ENCODE measurements at regions not wholly inside any gene's neighbourhood (a gene's known extent, or its start where the extent isn't known, plus 50 kb on each side); places are given as distances from the start of the nearest gene placed in this dataset.

- Histone ChIP-seq H3K9me3 (no peaks in the 10 kb centered on the region), H3K36me3 (no peaks in the 10 kb centered on the region), H3K27ac (no peak overlapping the region), H3K4me3 (no peak overlapping the region), H3K4me1 (ENCODE audit: control insufficient read depth in 1 of 2, low read depth in 2 of 2) (no peaks in the 10 kb centered on the region), H3K27me3 (replicated peaks; ENCODE audit: insufficient read depth) (no peaks in the 10 kb centered on the region)
- ATAC-seq (ENCODE audit: insufficient number of reproducible peaks, low FRiP score, low read depth) (no peak), DNase-seq (ENCODE audit: low spot score) (no peak)
- TF ChIP-seq, protein P1, sequence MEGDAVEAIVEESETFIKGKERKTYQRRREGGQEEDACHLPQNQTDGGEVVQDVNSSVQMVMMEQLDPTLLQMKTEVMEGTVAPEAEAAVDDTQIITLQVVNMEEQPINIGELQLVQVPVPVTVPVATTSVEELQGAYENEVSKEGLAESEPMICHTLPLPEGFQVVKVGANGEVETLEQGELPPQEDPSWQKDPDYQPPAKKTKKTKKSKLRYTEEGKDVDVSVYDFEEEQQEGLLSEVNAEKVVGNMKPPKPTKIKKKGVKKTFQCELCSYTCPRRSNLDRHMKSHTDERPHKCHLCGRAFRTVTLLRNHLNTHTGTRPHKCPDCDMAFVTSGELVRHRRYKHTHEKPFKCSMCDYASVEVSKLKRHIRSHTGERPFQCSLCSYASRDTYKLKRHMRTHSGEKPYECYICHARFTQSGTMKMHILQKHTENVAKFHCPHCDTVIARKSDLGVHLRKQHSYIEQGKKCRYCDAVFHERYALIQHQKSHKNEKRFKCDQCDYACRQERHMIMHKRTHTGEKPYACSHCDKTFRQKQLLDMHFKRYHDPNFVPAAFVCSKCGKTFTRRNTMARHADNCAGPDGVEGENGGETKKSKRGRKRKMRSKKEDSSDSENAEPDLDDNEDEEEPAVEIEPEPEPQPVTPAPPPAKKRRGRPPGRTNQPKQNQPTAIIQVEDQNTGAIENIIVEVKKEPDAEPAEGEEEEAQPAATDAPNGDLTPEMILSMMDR (IDR thresholded peaks at IDR 0.05) = no peak
Observed at GRCh38 chr3:1910322-1910721, 188.3 kb upstream of the CNTN4 start.

DNA sequence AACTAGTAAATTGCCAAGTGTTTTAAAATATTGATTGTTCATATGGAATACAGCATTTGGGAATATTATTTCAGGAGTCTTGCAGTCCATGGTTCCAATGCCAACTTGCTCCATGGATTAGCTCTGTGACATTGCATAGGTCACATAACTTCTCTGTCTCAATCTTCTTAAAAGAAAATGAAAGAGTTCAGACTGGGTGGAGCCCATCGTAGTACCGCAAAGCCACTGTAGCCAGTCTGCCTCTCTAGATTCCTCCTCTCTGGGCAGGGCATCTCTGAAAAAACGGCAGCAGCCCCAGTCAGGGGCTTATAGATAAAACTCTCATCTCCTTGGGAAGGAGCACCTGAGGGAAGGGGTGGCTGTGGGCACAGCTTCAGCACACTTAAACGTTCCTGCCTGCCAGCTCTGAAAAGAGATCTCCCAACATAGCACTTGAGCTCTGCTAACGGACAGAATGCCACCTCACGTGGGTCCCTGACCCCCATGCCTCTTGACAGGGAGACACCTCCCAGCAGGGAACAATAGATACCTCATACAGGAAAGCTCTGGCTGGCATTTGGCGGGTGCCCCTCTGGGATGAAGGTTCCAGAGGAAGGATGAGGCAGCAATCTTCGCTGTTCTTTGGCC is 168.8 kb upstream of the CNTN4 start:
- no peak overlapping the region for H3K27ac ChIP-seq
- H3K9me3 ChIP-seq = peaks cover 5% of the 10 kb centered on the region
- H3K36me3 ChIP-seq = no peaks in the 10 kb centered on the region
- H3K4me1 ChIP-seq (ENCODE audit: control insufficient read depth in 1 of 2, low read depth in 2 of 2) = no peaks in the 10 kb centered on the region
- no peak overlapping the region for H3K4me3 ChIP-seq
- no peak for ATAC-seq (ENCODE audit: insufficient number of reproducible peaks, low FRiP score, low read depth)
- DNase-seq (ENCODE audit: low spot score) = no peak
- no peaks in the 10 kb centered on the region for H3K27me3 ChIP-seq (replicated peaks; ENCODE audit: insufficient read depth)
- TF ChIP-seq, protein P1 (IDR thresholded peaks at IDR 0.05) = no peak

DNA sequence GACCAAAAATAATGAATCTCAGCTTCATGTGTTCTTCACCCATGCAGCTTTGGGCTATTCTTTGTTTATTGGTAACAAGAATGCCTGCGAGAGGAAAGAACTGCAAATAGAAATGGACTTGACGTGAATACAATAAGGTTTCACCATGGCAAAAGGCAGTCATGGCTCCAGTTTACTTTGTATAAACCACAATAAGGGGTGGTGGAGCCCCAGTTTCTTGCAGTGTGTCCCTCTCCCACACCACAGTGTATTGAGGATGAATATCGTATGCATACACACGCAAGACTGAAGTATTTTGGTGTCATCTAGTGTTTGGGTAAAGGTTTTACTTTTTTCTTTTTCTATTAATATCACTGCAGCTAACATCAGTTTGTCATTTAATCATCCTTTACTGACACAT is 159.7 kb upstream of the CNTN4 start:
- TF ChIP-seq, protein P1 (IDR thresholded peaks at IDR 0.05) = no peak
- no peak for ATAC-seq (ENCODE audit: insufficient number of reproducible peaks, low FRiP score, low read depth)

GRCh38 chr3:1942781-1943180 is 155.9 kb upstream of the CNTN4 start:
- peaks cover 0 to 15% of the 10 kb centered on the region in 2 donors for H3K4me1 ChIP-seq (ENCODE audit: control insufficient read depth in 1 of 2, low read depth in 2 of 2)
- ATAC-seq (ENCODE audit: insufficient number of reproducible peaks, low FRiP score, low read depth) (no peak), DNase-seq (ENCODE audit: low spot score) (no peak)
- no peak overlapping the region for H3K4me3 ChIP-seq
- no peak overlapping the region for H3K27ac ChIP-seq
- H3K27me3 ChIP-seq (replicated peaks; ENCODE audit: insufficient read depth) = no peaks in the 10 kb centered on the region
- TF ChIP-seq, protein P1 (IDR thresholded peaks at IDR 0.05) = no peak
- no peaks in the 10 kb centered on the region for H3K9me3 ChIP-seq
- H3K36me3 ChIP-seq = no peaks in the 10 kb centered on the region

More for the DNA sequence above, 159.7 kb upstream of the CNTN4 start:
- Histone ChIP-seq H3K9me3 (no peaks in the 10 kb centered on the region), H3K27me3 (replicated peaks; ENCODE audit: insufficient read depth) (no peaks in the 10 kb centered on the region), H3K4me1 (ENCODE audit: control insufficient read depth in 1 of 2, low read depth in 2 of 2) (peaks cover 0 to 15% of the 10 kb centered on the region in 2 donors), H3K36me3 (no peaks in the 10 kb centered on the region), H3K27ac (no peak overlapping the region), H3K4me3 (peak overlapping the region; percentile 42)
- no peak for DNase-seq (ENCODE audit: low spot score)

- Histone ChIP-seq H3K27me3 (replicated peaks; ENCODE audit: insufficient read depth) (no peaks in the 10 kb centered on the region), H3K27ac (no peak overlapping the region), H3K4me3 (no peak overlapping the region), H3K9me3 (no peaks in the 10 kb centered on the region), H3K36me3 (no peaks in the 10 kb centered on the region), H3K4me1 (ENCODE audit: control insufficient read depth in 1 of 2, low read depth in 2 of 2) (peaks cover 0 to 9% of the 10 kb centered on the region in 2 donors)
- ATAC-seq (ENCODE audit: insufficient number of reproducible peaks, low FRiP score, low read depth) = no peak
- TF ChIP-seq, protein P1 (IDR thresholded peaks at IDR 0.05) = no peak
- no peak for DNase-seq (ENCODE audit: low spot score)
Observed at GRCh38 chr3:1943395-1944118, 155.1 kb upstream of the CNTN4 start.

All from thoracic aorta (tissue), 2 donors.